Activated T-helper 17 cell treated with anti-CD3 and anti-CD28 coated beads, Interleukin-2, amount 50 U/mL, for 72 hours (primary cell): ENCODE measurements at regions not wholly inside any gene's neighbourhood (a gene's known extent, or its start where the extent isn't known, plus 50 kb on each side); places are given as distances from the start of the nearest gene placed in this dataset.
"Not testable (repeated sequence)": the region's sequence is repeated elsewhere in the genome, so short reads cannot be mapped to it uniquely, and the experiment has no call there.

Experiments
- ATAC-seq: fragments of 150-1000 bp; cut with Tn5 transposase; replicated peaks from 2 replicates; pipeline ENCODE4 v1.10.0; 2021; ENCODE audit warnings: mild to moderate bottlenecking, moderate library complexity
- H3K27ac Mint-ChIP-seq: one replicate; pipeline ENCODE4 v1.8.0; 2022; ENCODE audit warnings: mixed read lengths
- H3K27me3 Mint-ChIP-seq: one replicate; pipeline ENCODE4 v1.8.0; 2022; ENCODE audit warnings: mixed read lengths
- H3K36me3 Mint-ChIP-seq: one replicate; pipeline ENCODE4 v1.8.0; 2022; ENCODE audit warnings: low read depth, mild to moderate bottlenecking, mixed read lengths
- H3K4me1 Mint-ChIP-seq: one replicate; pipeline ENCODE4 v1.8.0; 2022; ENCODE audit warnings: mixed read lengths
- H3K4me3 Mint-ChIP-seq: one replicate; pipeline ENCODE4 v1.8.0; 2022; ENCODE audit warnings: mild to moderate bottlenecking, mixed read lengths
- H3K9me3 Mint-ChIP-seq: one replicate; pipeline ENCODE4 v1.8.0; 2022; ENCODE audit warnings: mixed read lengths

DNA sequence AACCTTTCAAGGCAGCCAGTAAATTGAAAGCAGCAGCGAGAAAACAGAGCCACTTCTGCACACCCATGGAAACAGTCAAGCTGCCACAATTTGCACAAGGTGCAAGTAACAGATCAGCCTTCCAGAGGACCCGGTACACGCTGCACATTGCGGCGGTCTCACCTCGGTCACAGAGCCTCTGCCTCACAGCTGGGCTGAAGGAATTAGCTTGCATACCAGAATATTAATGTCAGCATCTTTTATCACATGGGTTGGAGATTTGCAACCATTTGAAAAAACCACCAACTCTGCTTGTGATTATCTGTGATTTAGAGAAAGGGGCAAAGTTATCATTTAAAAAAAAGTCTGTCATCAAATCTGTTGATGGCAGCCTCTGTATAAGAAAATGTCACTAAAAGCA, 330.5 kb upstream of the TCF4 start:
- Mint-ChIP-seq H3K4me3 (no peak overlapping the region), H3K27me3 (no peaks in the 10 kb centered on the region), H3K27ac (no peak overlapping the region), H3K9me3 (peaks cover 18% of the 10 kb centered on the region), H3K36me3 (no peaks in the 10 kb centered on the region), H3K4me1 (no peaks in the 10 kb centered on the region)
- ATAC-seq, result no peak

GRCh38 chr18:55912919-55913318, 324.9 kb upstream of the TCF4 start:
- Mint-ChIP-seq H3K27ac (no peak overlapping the region), H3K4me1 (no peaks in the 10 kb centered on the region), H3K4me3 (no peak overlapping the region), H3K27me3 (no peaks in the 10 kb centered on the region), H3K9me3 (peaks cover 28% of the 10 kb centered on the region), H3K36me3 (no peaks in the 10 kb centered on the region)
- no peak for ATAC-seq

DNA sequence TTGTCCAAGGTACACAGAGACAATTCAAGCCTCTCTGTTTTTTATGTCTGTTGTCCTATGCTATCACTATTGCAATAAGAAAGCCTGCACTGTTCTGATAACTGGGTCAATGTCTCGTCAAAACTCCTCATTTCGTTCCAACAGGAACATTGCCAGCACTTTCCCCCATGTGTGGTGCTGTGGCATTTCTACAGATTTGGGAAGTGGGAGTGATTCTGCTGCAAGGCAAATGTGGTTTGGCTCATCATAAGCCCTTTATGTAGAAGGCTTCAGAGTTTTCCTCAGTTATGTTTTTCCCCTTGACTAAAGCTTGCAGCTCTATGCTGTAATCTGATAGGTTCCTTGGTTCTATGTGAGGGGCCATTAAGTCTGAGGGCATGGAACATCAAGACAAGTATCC, 324.1 kb upstream of the TCF4 start:
- no peak for ATAC-seq
- peaks cover 20% of the 10 kb centered on the region for H3K9me3 Mint-ChIP-seq
- no peaks in the 10 kb centered on the region for H3K4me1 Mint-ChIP-seq
- no peak overlapping the region for H3K27ac Mint-ChIP-seq
- no peak overlapping the region for H3K4me3 Mint-ChIP-seq
- H3K36me3 Mint-ChIP-seq, result no peaks in the 10 kb centered on the region
- H3K27me3 Mint-ChIP-seq, result no peaks in the 10 kb centered on the region

- no peaks in the 10 kb centered on the region for H3K27me3 Mint-ChIP-seq
- no peaks in the 10 kb centered on the region for H3K4me1 Mint-ChIP-seq
- H3K4me3 Mint-ChIP-seq, result no peak overlapping the region
- no peak for ATAC-seq
- peaks cover 25% of the 10 kb centered on the region for H3K9me3 Mint-ChIP-seq
- no peak overlapping the region for H3K27ac Mint-ChIP-seq
- no peaks in the 10 kb centered on the region for H3K36me3 Mint-ChIP-seq
These were observed 322.3 kb upstream of the TCF4 start for GRCh38 chr18:55910296-55910695.

DNA sequence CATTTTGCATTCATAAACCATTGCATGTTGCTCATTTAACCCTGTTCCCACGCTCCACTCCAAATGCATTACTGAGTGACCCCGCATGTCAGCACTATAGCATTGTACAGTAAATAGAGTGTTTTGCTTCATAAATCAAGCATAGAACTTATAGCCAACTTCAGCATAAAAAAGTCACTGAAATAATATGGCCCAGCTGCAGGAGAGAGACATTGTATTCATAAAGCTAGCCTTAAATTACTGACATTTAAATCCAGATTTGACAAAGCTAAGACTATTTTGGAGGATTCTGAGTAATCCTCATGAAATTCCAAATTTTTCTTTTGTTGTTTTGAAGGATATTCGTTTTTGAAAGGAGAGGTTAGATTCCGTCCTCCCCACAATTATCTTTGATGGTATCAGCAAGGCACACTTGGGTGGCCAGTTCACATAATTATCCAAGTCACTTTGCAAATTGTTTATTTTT, 320.9 kb upstream of the TCF4 start:
- H3K4me3 Mint-ChIP-seq, result no peak overlapping the region
- ATAC-seq, result no peak
- no peaks in the 10 kb centered on the region for H3K27me3 Mint-ChIP-seq
- H3K4me1 Mint-ChIP-seq, result no peaks in the 10 kb centered on the region
- no peaks in the 10 kb centered on the region for H3K36me3 Mint-ChIP-seq
- H3K27ac Mint-ChIP-seq, result no peak overlapping the region
- peaks cover 19% of the 10 kb centered on the region for H3K9me3 Mint-ChIP-seq

DNA sequence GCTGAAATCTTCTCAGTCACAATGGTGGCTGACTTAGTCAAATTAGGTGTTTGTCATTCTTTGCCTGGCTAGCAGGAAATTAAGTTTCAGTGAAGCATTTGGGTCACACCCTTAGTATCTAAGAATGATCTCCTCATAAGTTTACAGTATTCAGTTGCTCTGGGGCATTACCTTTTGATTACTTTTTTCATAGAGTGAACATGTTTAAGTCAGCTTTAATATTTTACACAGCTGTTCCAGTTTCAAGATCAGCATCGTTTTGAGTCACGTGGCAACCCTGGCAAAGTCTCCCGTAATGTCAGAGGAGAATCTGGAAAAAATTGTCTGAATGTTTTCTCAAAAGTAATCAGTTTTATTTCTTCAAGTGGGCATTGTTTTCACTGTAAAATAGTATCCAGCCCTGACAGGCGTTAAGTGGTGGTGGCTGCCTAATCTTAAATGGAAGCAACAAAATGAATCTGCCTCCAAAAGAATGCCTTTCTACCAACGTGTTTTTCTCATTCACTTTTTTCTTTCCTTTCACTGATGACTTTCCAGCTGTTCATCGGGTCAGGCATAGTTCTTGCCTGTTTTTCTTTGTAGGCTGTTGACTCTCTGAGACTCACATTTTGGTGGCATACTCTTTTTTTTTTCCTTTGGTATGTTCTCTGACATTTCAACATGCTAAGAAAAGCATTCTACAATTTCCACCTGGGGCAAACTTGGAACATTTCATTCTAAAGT, 319.6 kb upstream of the TCF4 start:
- no peak overlapping the region for H3K4me3 Mint-ChIP-seq
- no peak for ATAC-seq
- no peaks in the 10 kb centered on the region for H3K27me3 Mint-ChIP-seq
- H3K4me1 Mint-ChIP-seq, result no peaks in the 10 kb centered on the region
- H3K36me3 Mint-ChIP-seq, result no peaks in the 10 kb centered on the region
- H3K9me3 Mint-ChIP-seq, result peaks cover 17% of the 10 kb centered on the region
- H3K27ac Mint-ChIP-seq, result no peak overlapping the region

- peaks cover 10% of the 10 kb centered on the region for H3K9me3 Mint-ChIP-seq
- H3K36me3 Mint-ChIP-seq, result no peaks in the 10 kb centered on the region
- no peak for ATAC-seq
- H3K27ac Mint-ChIP-seq, result no peak overlapping the region
- H3K4me3 Mint-ChIP-seq, result no peak overlapping the region
- no peaks in the 10 kb centered on the region for H3K27me3 Mint-ChIP-seq
- no peaks in the 10 kb centered on the region for H3K4me1 Mint-ChIP-seq
These were observed 318.5 kb upstream of the TCF4 start for GRCh38 chr18:55906536-55906935.

- Mint-ChIP-seq H3K4me3 (no peak overlapping the region), H3K27me3 (no peaks in the 10 kb centered on the region), H3K36me3 (no peaks in the 10 kb centered on the region), H3K4me1 (no peaks in the 10 kb centered on the region), H3K27ac (no peak overlapping the region), H3K9me3 (peaks cover 11% of the 10 kb centered on the region)
- no peak for ATAC-seq
These were observed 315.9 kb upstream of the TCF4 start for GRCh38 chr18:55903911-55904310.

DNA sequence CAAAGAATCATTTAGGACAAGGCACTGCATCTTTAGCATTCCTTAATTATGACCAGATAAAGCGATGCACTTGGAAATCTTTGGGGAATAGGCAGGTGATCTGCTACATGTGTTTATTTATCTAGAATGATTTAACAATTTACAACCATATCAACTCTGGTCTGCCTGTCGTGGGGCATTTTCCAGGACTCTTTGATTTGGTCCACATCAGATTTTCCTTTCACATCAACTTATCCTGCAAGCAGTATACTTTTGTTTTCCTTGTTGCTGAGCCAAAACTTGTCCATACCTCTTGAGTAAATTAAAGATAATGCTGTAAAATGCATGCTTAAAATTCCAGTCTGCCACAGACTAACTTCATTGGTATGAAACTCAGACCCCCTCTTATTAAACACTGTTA, 312.4 kb upstream of the TCF4 start:
- Mint-ChIP-seq H3K27ac (no peak overlapping the region), H3K9me3 (peaks cover 11% of the 10 kb centered on the region), H3K27me3 (no peaks in the 10 kb centered on the region), H3K4me1 (no peaks in the 10 kb centered on the region), H3K4me3 (no peak overlapping the region), H3K36me3 (no peaks in the 10 kb centered on the region)
- no peak for ATAC-seq

- Mint-ChIP-seq H3K36me3 (no peaks in the 10 kb centered on the region), H3K4me3 (no peak overlapping the region), H3K4me1 (no peaks in the 10 kb centered on the region), H3K9me3 (peaks cover 18% of the 10 kb centered on the region), H3K27ac (no peak overlapping the region), H3K27me3 (no peaks in the 10 kb centered on the region)
- ATAC-seq, result no peak
These were observed 309.2 kb upstream of the TCF4 start for GRCh38 chr18:55897091-55897689.

DNA sequence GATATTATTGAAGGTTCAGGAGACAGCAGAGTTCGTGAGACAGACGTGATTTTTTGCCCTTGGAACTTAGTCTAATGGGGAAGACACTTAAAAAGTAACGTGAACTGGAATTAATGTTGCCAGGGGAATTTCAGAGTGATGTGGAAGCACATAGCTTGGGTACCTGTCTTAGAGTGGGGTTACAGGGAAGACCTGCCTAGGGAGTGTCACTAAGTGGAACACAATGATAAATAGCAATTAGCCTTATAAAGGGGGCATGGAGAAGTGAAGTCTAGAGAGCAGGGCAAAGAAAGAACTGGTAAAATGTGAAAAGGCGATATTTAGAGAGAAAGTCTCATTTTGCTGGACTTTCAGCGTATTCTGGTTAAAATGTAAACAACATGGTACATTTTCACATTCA, 306.0 kb upstream of the TCF4 start:
- Mint-ChIP-seq H3K4me1 (no peaks in the 10 kb centered on the region), H3K27me3 (no peaks in the 10 kb centered on the region), H3K36me3 (no peaks in the 10 kb centered on the region), H3K4me3 (no peak overlapping the region), H3K27ac (no peak overlapping the region), H3K9me3 (peaks cover 14% of the 10 kb centered on the region)
- ATAC-seq, result no peak

- not testable (repeated sequence) for H3K4me3 Mint-ChIP-seq, H3K36me3 Mint-ChIP-seq, H3K4me1 Mint-ChIP-seq, H3K27ac Mint-ChIP-seq, H3K27me3 Mint-ChIP-seq, ATAC-seq
- peaks cover 14% of the 10 kb centered on the region for H3K9me3 Mint-ChIP-seq
These were observed 305.1 kb upstream of the TCF4 start for GRCh38 chr18:55892862-55893813.

- H3K4me1 Mint-ChIP-seq, result no peaks in the 10 kb centered on the region
- ATAC-seq, result no peak
- H3K36me3 Mint-ChIP-seq, result no peaks in the 10 kb centered on the region
- peaks cover 6% of the 10 kb centered on the region for H3K9me3 Mint-ChIP-seq
- no peak overlapping the region for H3K27ac Mint-ChIP-seq
- no peaks in the 10 kb centered on the region for H3K27me3 Mint-ChIP-seq
- no peak overlapping the region for H3K4me3 Mint-ChIP-seq
These were observed 298.9 kb upstream of the TCF4 start for GRCh38 chr18:55886886-55887285.

DNA sequence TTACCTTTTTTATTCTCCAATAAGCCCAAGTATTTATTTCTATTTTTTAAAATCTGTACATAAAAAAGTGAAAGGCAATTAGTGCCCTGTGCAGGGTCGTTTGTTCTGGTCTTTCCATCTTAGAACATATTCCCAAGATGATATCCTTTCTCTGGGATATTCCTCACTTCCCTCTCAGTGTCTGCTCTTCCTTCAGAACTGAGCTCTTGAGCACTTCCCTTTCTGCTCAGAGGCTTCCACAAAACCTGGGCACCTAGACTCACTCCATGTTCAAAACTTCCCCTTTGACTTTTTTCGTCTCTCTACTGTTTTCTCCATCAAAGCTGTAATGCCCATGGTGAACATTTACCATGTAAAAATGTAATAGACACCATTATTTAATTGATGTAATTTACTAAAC, 296.5 kb upstream of the TCF4 start:
- H3K4me1 Mint-ChIP-seq, result no peaks in the 10 kb centered on the region
- no peak overlapping the region for H3K4me3 Mint-ChIP-seq
- H3K27me3 Mint-ChIP-seq, result no peaks in the 10 kb centered on the region
- H3K27ac Mint-ChIP-seq, result no peak overlapping the region
- no peak for ATAC-seq
- H3K36me3 Mint-ChIP-seq, result no peaks in the 10 kb centered on the region
- H3K9me3 Mint-ChIP-seq, result peaks cover 6% of the 10 kb centered on the region

- H3K27ac Mint-ChIP-seq, result no peak overlapping the region
- H3K4me3 Mint-ChIP-seq, result no peak overlapping the region
- H3K27me3 Mint-ChIP-seq, result no peaks in the 10 kb centered on the region
These were observed 292.6 kb upstream of the TCF4 start for GRCh38 chr18:55880617-55881016.

More at GRCh38 chr18:55880617-55881016, 292.6 kb upstream of the TCF4 start:
- Mint-ChIP-seq H3K9me3 (peaks cover 10% of the 10 kb centered on the region), H3K4me1 (no peaks in the 10 kb centered on the region), H3K36me3 (no peaks in the 10 kb centered on the region)
- ATAC-seq, result no peak
